Liver (tissue), 8 donors: ENCODE measurements at regions not wholly inside any gene's neighbourhood (a gene's known extent, or its start where the extent isn't known, plus 50 kb on each side); places are given as distances from the start of the nearest gene placed in this dataset.

Source experiments
- DNase-seq: peaks from one replicate; pipeline ENCODE4 v3.0.0-alpha.2; 2017; ENCODE audit warnings: low spot score
- H3K27ac ChIP-seq, 2 donors: one replicate each; pipeline ENCODE4 v1.7.0; 2013; ENCODE audit warnings: inconsistent platforms in 2 of 2, low read length in 2 of 2, control low read depth in 1 of 2, low read depth in 1 of 2, mild to moderate bottlenecking in 1 of 2
- H3K27me3 ChIP-seq, 4 donors: one replicate each; pipeline versions ENCODE4 v1.6.1 to v1.7.0; 2013; ENCODE audit warnings: low read length in 3 of 4, inconsistent platforms in 1 of 4, mild to moderate bottlenecking in 1 of 4, moderate library complexity in 1 of 4; ENCODE audit not compliant: control insufficient read depth in 4 of 4, insufficient read depth in 4 of 4
- H3K36me3 ChIP-seq, 4 donors: one replicate each; pipeline versions ENCODE4 v1.6.1 to v1.7.0; 2013; ENCODE audit warnings: low read length in 3 of 4, mild to moderate bottlenecking in 3 of 4, low read depth in 1 of 4, moderate library complexity in 1 of 4; ENCODE audit not compliant: control insufficient read depth in 4 of 4, insufficient read depth in 3 of 4
- H3K4me1 ChIP-seq, 4 donors: one replicate each; pipeline versions ENCODE4 v1.6.1 to v1.7.0; 2013; ENCODE audit warnings: low read length in 3 of 4, mild to moderate bottlenecking in 3 of 4, moderate library complexity in 1 of 4; ENCODE audit not compliant: control insufficient read depth in 4 of 4, insufficient read depth in 4 of 4
- H3K4me3 ChIP-seq, 3 donors: one replicate each; pipeline versions ENCODE4 v1.6.1 to v1.7.0; 2013; ENCODE audit warnings: low read length in 3 of 3, control low read depth in 1 of 3, low read depth in 1 of 3, mild to moderate bottlenecking in 1 of 3
- H3K9ac ChIP-seq, 2 donors: one replicate each; pipeline ENCODE4 v1.7.0; 2013; ENCODE audit warnings: low read length in 2 of 2, mild to moderate bottlenecking in 2 of 2, moderate library complexity in 2 of 2, control low read depth in 1 of 2, low read depth in 1 of 2
- H3K9me3 ChIP-seq, 4 donors: one replicate each; pipeline versions ENCODE4 v1.6.1 to v1.7.0; 2013; ENCODE audit warnings: low read length in 3 of 4; ENCODE audit not compliant: control insufficient read depth in 4 of 4
- ATF3 ChIP-seq: IDR thresholded peaks from 2 replicates; pipeline ENCODE4 v1.6.1; 2016; ENCODE audit warnings: antibody characterized with exemption
- CTCF ChIP-seq: fragments of 150-350 bp; IDR thresholded peaks from 2 replicates; pipeline ENCODE4 v1.5.1; 2017; ENCODE audit warnings: improper control_type of control experiment, low read depth, low read length; ENCODE audit not compliant: missing input control
- EGR1 ChIP-seq, 2 donors: IDR thresholded peaks; 2 replicates each; pipeline ENCODE4 v1.6.1; 2016 to 2018; ENCODE audit warnings: antibody characterized with exemption in 2 of 2, low read depth in 2 of 2
- FOXA1 ChIP-seq: IDR thresholded peaks from 2 replicates; pipeline ENCODE4 v1.6.1; 2016; ENCODE audit warnings: antibody characterized with exemption
- GABPA ChIP-seq, 2 donors: IDR thresholded peaks in 1 of 2; conservative IDR thresholded peaks in 1 of 2; 2 replicates each; pipeline ENCODE4 v1.6.1; 2016; ENCODE audit warnings: antibody characterized with exemption in 2 of 2, mild to moderate bottlenecking in 1 of 2, moderate library complexity in 1 of 2
- HNF4A ChIP-seq, 2 donors: conservative IDR thresholded peaks; 2 replicates each; pipeline ENCODE4 v1.6.1; 2016; ENCODE audit warnings: antibody characterized with exemption in 2 of 2, mild to moderate bottlenecking in 2 of 2
- HNF4G ChIP-seq: IDR thresholded peaks from 2 replicates; pipeline ENCODE4 v1.6.1; 2016; ENCODE audit warnings: antibody characterized with exemption
- NR2F2 ChIP-seq: IDR thresholded peaks from 2 replicates; pipeline ENCODE4 v1.6.1; 2016; ENCODE audit warnings: antibody characterized with exemption
- RAD21 ChIP-seq, 2 donors: IDR thresholded peaks; 2 replicates each; pipeline ENCODE4 v1.6.1; 2016; ENCODE audit warnings: antibody characterized with exemption in 2 of 2, mild to moderate bottlenecking in 2 of 2
- REST ChIP-seq: IDR thresholded peaks from 2 replicates; pipeline ENCODE4 v1.6.1; 2016; ENCODE audit warnings: antibody characterized with exemption, mild to moderate bottlenecking
- RXRA ChIP-seq, 2 donors: IDR thresholded peaks; 2 replicates each; pipeline ENCODE4 v1.6.1; 2017 to 2018; ENCODE audit warnings: antibody characterized with exemption in 2 of 2, mild to moderate bottlenecking in 1 of 2
- SP1 ChIP-seq: IDR thresholded peaks from 2 replicates; pipeline ENCODE4 v1.6.1; 2018; ENCODE audit warnings: antibody characterized with exemption, mild to moderate bottlenecking
- TAF1 ChIP-seq: conservative IDR thresholded peaks from 2 replicates; pipeline ENCODE4 v1.6.1; 2016; ENCODE audit warnings: antibody characterized with exemption, mild to moderate bottlenecking
- ZBTB33 ChIP-seq: IDR thresholded peaks from 2 replicates; pipeline ENCODE4 v1.6.1; 2016; ENCODE audit warnings: antibody characterized with exemption
- WGBS: extraction: QIAGEN DNeasy Blood & Tissue Kit; methylation state at CpG from one replicate; pipeline ENCODE4 v1.1.7; 2013; 5-methylcytosine and 5-hydroxymethylcytosine counted together
- TF ChIP-seq, protein P1 (sequence below): IDR thresholded peaks from 2 replicates; pipeline ENCODE4 v1.6.1; 2016; ENCODE audit warnings: antibody characterized with exemption
- donor health status: healthy.
- donor health status: healthy.
- donor health status: healthy.
- donor health status: healthy.
- donor health status: healthy.

GRCh38 chr1:194024659-194025058 is 838.2 kb upstream of the B3GALT2 start:
- Histone ChIP-seq H3K9me3 (no peaks in the 10 kb centered on the region), H3K4me3 (no peak overlapping the region), H3K36me3 (no peaks in the 10 kb centered on the region), H3K27me3 (no peaks in the 10 kb centered on the region), H3K4me1 (peaks cover 5 to 13% (median 8%) of the 10 kb centered on the region in 4 donors), H3K9ac (no peak overlapping the region), H3K27ac (no peak overlapping the region)
- WGBS: 60% methylated on average over 2 of the region's 2 CpGs
- no peak for DNase-seq
- TF ChIP-seq CTCF (no peak), RXRA (IDR thresholded peaks at IDR 0.05) (no peak), FOXA1 (no peak), ATF3 (no peak), REST (no peak), EGR1 (IDR thresholded peaks at IDR 0.05; ENCODE audit: low read depth in 2 of 2) (no peak), GABPA (IDR thresholded peaks at IDR 0.05 in 1 of 2, conservative IDR thresholded peaks at IDR 0.05 in 1 of 2) (no peak), HNF4A (conservative IDR thresholded peaks at IDR 0.05) (no peak), RAD21 (IDR thresholded peaks at IDR 0.05) (no peak), SP1 (no peak), NR2F2 (no peak), HNF4G (no peak), ZBTB33 (no peak)
- TF ChIP-seq, protein P1, sequence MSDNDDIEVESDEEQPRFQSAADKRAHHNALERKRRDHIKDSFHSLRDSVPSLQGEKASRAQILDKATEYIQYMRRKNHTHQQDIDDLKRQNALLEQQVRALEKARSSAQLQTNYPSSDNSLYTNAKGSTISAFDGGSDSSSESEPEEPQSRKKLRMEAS: no peak

GRCh38 chr1:194014014-194014413 is 827.6 kb upstream of the B3GALT2 start:
- Histone ChIP-seq H3K4me3 (no peak overlapping the region), H3K27me3 (no peaks in the 10 kb centered on the region), H3K27ac (no peak overlapping the region), H3K9me3 (no peaks in the 10 kb centered on the region), H3K4me1 (peaks cover 0 to 3% (median 0%) of the 10 kb centered on the region in 4 donors), H3K9ac (no peak overlapping the region), H3K36me3 (no peaks in the 10 kb centered on the region)
- no peak for DNase-seq
- 71% methylated on average over 2 of the region's 2 CpGs for WGBS
- no peak for TF ChIP-seq CTCF
- TF ChIP-seq NR2F2: no peak
- no peak for TF ChIP-seq FOXA1
- no peak for TF ChIP-seq TAF1
- no peak for TF ChIP-seq REST
